Kidney epithelial cell (primary cell): ENCODE measurements at regions not wholly inside any gene's neighbourhood (a gene's known extent, or its start where the extent isn't known, plus 50 kb on each side); places are given as distances from the start of the nearest gene placed in this dataset.

Experiments
- DNase-seq: peaks from one replicate; pipeline ENCODE4 v3.0.0-alpha.2; 2010; ENCODE audit warnings: low read depth
- H3K27me3 ChIP-seq: 2 replicates; pipeline ENCODE4 v1.6.0; 2011; ENCODE audit warnings: low read length; ENCODE audit not compliant: control insufficient read depth, insufficient read depth
- H3K36me3 ChIP-seq: 2 replicates; pipeline ENCODE4 v1.5.1; 2011; ENCODE audit warnings: low read length; ENCODE audit not compliant: control insufficient read depth, insufficient read depth
- H3K4me3 ChIP-seq: 2 replicates; pipeline ENCODE4 v1.5.1; 2011; ENCODE audit warnings: low read depth, mild to moderate bottlenecking, control low read depth, low read length
- CTCF ChIP-seq: IDR thresholded peaks from 2 replicates; pipeline ENCODE4 v1.5.1; 2011; ENCODE audit warnings: mild to moderate bottlenecking, moderate library complexity, low read length, control low read depth, inconsistent platforms; ENCODE audit not compliant: insufficient read depth, poor library complexity, severe bottlenecking

GRCh38 chr5:88997937-88998336 lies 115.0 kb upstream of the MEF2C start:
- H3K36me3 ChIP-seq = no peaks in the 10 kb centered on the region
- TF ChIP-seq CTCF = no peak
- DNase-seq = no peak
- H3K27me3 ChIP-seq = no peaks in the 10 kb centered on the region
- no peak overlapping the region for H3K4me3 ChIP-seq

DNA sequence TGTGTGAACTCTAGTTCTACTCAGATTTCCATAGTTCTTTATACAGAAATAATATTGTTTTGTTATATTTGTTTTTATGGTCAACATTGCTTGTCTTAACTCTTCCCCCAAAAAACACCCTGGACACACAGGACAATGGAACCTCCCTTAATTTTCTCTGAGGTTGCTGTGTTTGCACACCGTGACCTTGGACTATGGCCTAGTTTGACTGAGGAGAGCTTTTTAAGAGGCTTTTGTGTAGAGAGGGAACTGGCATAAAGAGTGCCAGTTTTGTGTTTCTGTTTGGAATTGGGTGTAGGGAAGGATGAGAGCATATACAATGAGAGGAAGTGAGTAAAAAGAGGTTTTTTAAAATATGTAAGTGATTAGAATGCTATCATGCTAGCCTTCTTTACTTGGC lies 101.1 kb upstream of the MEF2C start:
- no peak overlapping the region for H3K4me3 ChIP-seq
- DNase-seq = no peak
- H3K36me3 ChIP-seq = no peaks in the 10 kb centered on the region
- TF ChIP-seq CTCF = no peak
- H3K27me3 ChIP-seq = no peaks in the 10 kb centered on the region

- Histone ChIP-seq H3K4me3 (no peak overlapping the region), H3K27me3 (no peaks in the 10 kb centered on the region), H3K36me3 (no peaks in the 10 kb centered on the region)
- DNase-seq = no peak
- TF ChIP-seq CTCF = no peak
These were observed 96.7 kb upstream of the MEF2C start for GRCh38 chr5:88979726-88980125.

- Histone ChIP-seq H3K27me3 (no peaks in the 10 kb centered on the region), H3K4me3 (no peak overlapping the region), H3K36me3 (no peaks in the 10 kb centered on the region)
- no peak for DNase-seq
- TF ChIP-seq CTCF = no peak
These were observed 96.3 kb upstream of the MEF2C start for GRCh38 chr5:88979244-88979643.

DNA sequence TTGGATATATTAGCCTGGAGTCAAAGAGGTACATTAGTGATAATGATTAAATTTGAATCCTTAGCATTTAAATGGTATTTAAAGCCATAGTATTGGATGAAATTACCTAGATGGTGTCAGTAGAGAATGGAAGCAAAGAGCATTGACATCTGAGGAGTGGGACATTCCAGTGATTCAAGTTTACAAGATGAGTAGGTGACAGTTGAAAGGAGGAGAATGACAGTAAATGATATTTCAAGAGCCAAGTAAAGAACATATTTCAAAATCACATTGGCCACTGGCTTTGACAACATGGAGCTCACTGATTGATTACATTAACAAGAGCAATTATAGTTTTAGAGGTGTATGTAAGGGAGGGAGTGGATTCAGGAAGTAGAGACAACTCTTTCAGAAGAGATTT lies 93.9 kb upstream of the MEF2C start:
- Histone ChIP-seq H3K27me3 (no peaks in the 10 kb centered on the region), H3K4me3 (no peak overlapping the region), H3K36me3 (no peaks in the 10 kb centered on the region)
- no peak for TF ChIP-seq CTCF
- DNase-seq = no peak
